ENCODE measurements at regions not wholly inside any gene's neighbourhood (a gene's known extent, or its start where the extent isn't known, plus 50 kb on each side); places are given as distances from the start of the nearest gene placed in this dataset.
"Not testable (repeated sequence)": the region's sequence is repeated elsewhere in the genome, so short reads cannot be mapped to it uniquely, and the experiment has no call there.

GRCh38 chr12:70008944-70009343 is 183.9 kb downstream of the MYRFL start:
- Histone ChIP-seq H3K4me2 (ENCODE audit: low read length) (no peak overlapping the region), H3K4me3 (ENCODE audit: low read length) (no peak overlapping the region), H3K9ac (ENCODE audit: low read depth, low read length) (no peak overlapping the region), H3K36me3 (ENCODE audit: insufficient read depth, low read length) (no peaks in the 10 kb centered on the region), H3K4me1 (ENCODE audit: control insufficient read depth, insufficient read depth, low read length) (no peaks in the 10 kb centered on the region), H3K9me3 (replicated peaks; ENCODE audit: low read length) (no peaks in the 10 kb centered on the region), H3K27me3 (ENCODE audit: control insufficient read depth, insufficient read depth, low read length) (no peaks in the 10 kb centered on the region)

- H3K4me2 ChIP-seq (ENCODE audit: low read length), result no peak overlapping the region
- no peak overlapping the region for H3K9ac ChIP-seq (ENCODE audit: low read depth, low read length)
These were observed 186.3 kb downstream of the MYRFL start for GRCh38 chr12:70011353-70011752.

GRCh38 chr12:70013016-70013415 is 188.0 kb downstream of the MYRFL start:
- not testable (repeated sequence) for H3K9me3 ChIP-seq (replicated peaks; ENCODE audit: low read length); H3K36me3 ChIP-seq (ENCODE audit: insufficient read depth, low read length); H3K4me1 ChIP-seq (ENCODE audit: control insufficient read depth, insufficient read depth, low read length); H3K4me2 ChIP-seq (ENCODE audit: low read length); H3K4me3 ChIP-seq (ENCODE audit: low read length); H3K27me3 ChIP-seq (ENCODE audit: control insufficient read depth, insufficient read depth, low read length); H3K9ac ChIP-seq (ENCODE audit: low read depth, low read length)

More at GRCh38 chr12:70011353-70011752, 186.3 kb downstream of the MYRFL start:
- Histone ChIP-seq H3K9me3 (replicated peaks; ENCODE audit: low read length) (no peaks in the 10 kb centered on the region), H3K4me1 (ENCODE audit: control insufficient read depth, insufficient read depth, low read length) (no peaks in the 10 kb centered on the region), H3K27me3 (ENCODE audit: control insufficient read depth, insufficient read depth, low read length) (no peaks in the 10 kb centered on the region), H3K36me3 (ENCODE audit: insufficient read depth, low read length) (no peaks in the 10 kb centered on the region), H3K4me3 (ENCODE audit: low read length) (no peak overlapping the region)

- H3K9me3 ChIP-seq (replicated peaks; ENCODE audit: low read length), result no peaks in the 10 kb centered on the region
- no peak overlapping the region for H3K4me3 ChIP-seq (ENCODE audit: low read length)
These were observed 203.5 kb downstream of the MYRFL start for GRCh38 chr12:70028515-70028914.

GRCh38 chr12:70028918-70029317 is 203.9 kb downstream of the MYRFL start:
- Histone ChIP-seq H3K4me3 (ENCODE audit: low read length) (no peak overlapping the region), H3K4me2 (ENCODE audit: low read length) (no peak overlapping the region), H3K9me3 (replicated peaks; ENCODE audit: low read length) (no peaks in the 10 kb centered on the region), H3K36me3 (ENCODE audit: insufficient read depth, low read length) (no peaks in the 10 kb centered on the region), H3K27me3 (ENCODE audit: control insufficient read depth, insufficient read depth, low read length) (no peaks in the 10 kb centered on the region), H3K4me1 (ENCODE audit: control insufficient read depth, insufficient read depth, low read length) (no peaks in the 10 kb centered on the region), H3K9ac (ENCODE audit: low read depth, low read length) (no peak overlapping the region)

More at GRCh38 chr12:70028515-70028914, 203.5 kb downstream of the MYRFL start:
- H3K9ac ChIP-seq (ENCODE audit: low read depth, low read length), result no peak overlapping the region
- no peaks in the 10 kb centered on the region for H3K4me1 ChIP-seq (ENCODE audit: control insufficient read depth, insufficient read depth, low read length)
- no peaks in the 10 kb centered on the region for H3K27me3 ChIP-seq (ENCODE audit: control insufficient read depth, insufficient read depth, low read length)
- no peaks in the 10 kb centered on the region for H3K36me3 ChIP-seq (ENCODE audit: insufficient read depth, low read length)
- no peak overlapping the region for H3K4me2 ChIP-seq (ENCODE audit: low read length)

GRCh38 chr12:70031046-70031445 is 206.0 kb downstream of the MYRFL start:
- Histone ChIP-seq H3K4me3 (ENCODE audit: low read length) (no peak overlapping the region), H3K9ac (ENCODE audit: low read depth, low read length) (no peak overlapping the region), H3K36me3 (ENCODE audit: insufficient read depth, low read length) (no peaks in the 10 kb centered on the region), H3K27me3 (ENCODE audit: control insufficient read depth, insufficient read depth, low read length) (no peaks in the 10 kb centered on the region), H3K4me2 (ENCODE audit: low read length) (no peak overlapping the region), H3K9me3 (replicated peaks; ENCODE audit: low read length) (no peaks in the 10 kb centered on the region), H3K4me1 (ENCODE audit: control insufficient read depth, insufficient read depth, low read length) (no peaks in the 10 kb centered on the region)

GRCh38 chr12:70032076-70032475 is 207.0 kb downstream of the MYRFL start:
- H3K4me3 ChIP-seq (ENCODE audit: low read length), result no peak overlapping the region
- H3K4me1 ChIP-seq (ENCODE audit: control insufficient read depth, insufficient read depth, low read length), result no peaks in the 10 kb centered on the region

GRCh38 chr12:70033310-70033709 is 208.3 kb downstream of the MYRFL start:
- Histone ChIP-seq H3K27me3 (ENCODE audit: control insufficient read depth, insufficient read depth, low read length) (no peaks in the 10 kb centered on the region), H3K4me2 (ENCODE audit: low read length) (no peak overlapping the region), H3K9ac (ENCODE audit: low read depth, low read length) (no peak overlapping the region), H3K9me3 (replicated peaks; ENCODE audit: low read length) (no peaks in the 10 kb centered on the region), H3K4me1 (ENCODE audit: control insufficient read depth, insufficient read depth, low read length) (no peaks in the 10 kb centered on the region), H3K36me3 (ENCODE audit: insufficient read depth, low read length) (no peaks in the 10 kb centered on the region), H3K4me3 (ENCODE audit: low read length) (no peak overlapping the region)

More at GRCh38 chr12:70032076-70032475, 207.0 kb downstream of the MYRFL start:
- Histone ChIP-seq H3K9ac (ENCODE audit: low read depth, low read length) (no peak overlapping the region), H3K27me3 (ENCODE audit: control insufficient read depth, insufficient read depth, low read length) (no peaks in the 10 kb centered on the region), H3K4me2 (ENCODE audit: low read length) (no peak overlapping the region), H3K36me3 (ENCODE audit: insufficient read depth, low read length) (no peaks in the 10 kb centered on the region), H3K9me3 (replicated peaks; ENCODE audit: low read length) (no peaks in the 10 kb centered on the region)

- H3K36me3 ChIP-seq (ENCODE audit: insufficient read depth, low read length), result no peaks in the 10 kb centered on the region
- H3K9ac ChIP-seq (ENCODE audit: low read depth, low read length), result no peak overlapping the region
- no peak overlapping the region for H3K4me2 ChIP-seq (ENCODE audit: low read length)
- H3K4me1 ChIP-seq (ENCODE audit: control insufficient read depth, insufficient read depth, low read length), result no peaks in the 10 kb centered on the region
- no peaks in the 10 kb centered on the region for H3K27me3 ChIP-seq (ENCODE audit: control insufficient read depth, insufficient read depth, low read length)
- H3K9me3 ChIP-seq (replicated peaks; ENCODE audit: low read length), result no peaks in the 10 kb centered on the region
- no peak overlapping the region for H3K4me3 ChIP-seq (ENCODE audit: low read length)
These were observed 203.1 kb upstream of the CNOT2 start for GRCh38 chr12:70040141-70040540.

GRCh38 chr12:70042675-70043074 is 200.6 kb upstream of the CNOT2 start:
- H3K9ac ChIP-seq (ENCODE audit: low read depth, low read length), result no peak overlapping the region
- no peak overlapping the region for H3K4me2 ChIP-seq (ENCODE audit: low read length)
- H3K4me3 ChIP-seq (ENCODE audit: low read length), result no peak overlapping the region

GRCh38 chr12:70043490-70044138 is 199.6 kb upstream of the CNOT2 start:
- Histone ChIP-seq H3K36me3 (ENCODE audit: insufficient read depth, low read length) (no peaks in the 10 kb centered on the region), H3K9me3 (replicated peaks; ENCODE audit: low read length) (no peaks in the 10 kb centered on the region), H3K9ac (ENCODE audit: low read depth, low read length) (no peak overlapping the region), H3K27me3 (ENCODE audit: control insufficient read depth, insufficient read depth, low read length) (no peaks in the 10 kb centered on the region), H3K4me1 (ENCODE audit: control insufficient read depth, insufficient read depth, low read length) (no peaks in the 10 kb centered on the region), H3K4me2 (ENCODE audit: low read length) (no peak overlapping the region), H3K4me3 (ENCODE audit: low read length) (no peak overlapping the region)

More at GRCh38 chr12:70042675-70043074, 200.6 kb upstream of the CNOT2 start:
- no peaks in the 10 kb centered on the region for H3K27me3 ChIP-seq (ENCODE audit: control insufficient read depth, insufficient read depth, low read length)
- no peaks in the 10 kb centered on the region for H3K9me3 ChIP-seq (replicated peaks; ENCODE audit: low read length)
- no peaks in the 10 kb centered on the region for H3K4me1 ChIP-seq (ENCODE audit: control insufficient read depth, insufficient read depth, low read length)
- no peaks in the 10 kb centered on the region for H3K36me3 ChIP-seq (ENCODE audit: insufficient read depth, low read length)

- no peak overlapping the region for H3K4me3 ChIP-seq (ENCODE audit: low read length)
- H3K4me2 ChIP-seq (ENCODE audit: low read length), result no peak overlapping the region
These were observed 199.1 kb upstream of the CNOT2 start for GRCh38 chr12:70044167-70044566.

More at GRCh38 chr12:70044167-70044566, 199.1 kb upstream of the CNOT2 start:
- Histone ChIP-seq H3K36me3 (ENCODE audit: insufficient read depth, low read length) (no peaks in the 10 kb centered on the region), H3K9ac (ENCODE audit: low read depth, low read length) (no peak overlapping the region), H3K27me3 (ENCODE audit: control insufficient read depth, insufficient read depth, low read length) (no peaks in the 10 kb centered on the region), H3K4me1 (ENCODE audit: control insufficient read depth, insufficient read depth, low read length) (no peaks in the 10 kb centered on the region), H3K9me3 (replicated peaks; ENCODE audit: low read length) (no peaks in the 10 kb centered on the region)
